CD4-positive, alpha-beta T cell treated with Interleukin-4 for 4 hours (primary cell): ENCODE measurements at regions not wholly inside any gene's neighbourhood (a gene's known extent, or its start where the extent isn't known, plus 50 kb on each side); places are given as distances from the start of the nearest gene placed in this dataset.

ENCODE experiments used
- DNase-seq: peaks from one replicate; pipeline ENCODE4 v3.0.0-alpha.2; 2020

- no peak for DNase-seq
Measured at GRCh38 chr10:128723631-128724205, 597.5 kb upstream of the MKI67 start.

GRCh38 chr10:128725531-128725930 lies 599.3 kb upstream of the MKI67 start:
- no peak for DNase-seq

DNA sequence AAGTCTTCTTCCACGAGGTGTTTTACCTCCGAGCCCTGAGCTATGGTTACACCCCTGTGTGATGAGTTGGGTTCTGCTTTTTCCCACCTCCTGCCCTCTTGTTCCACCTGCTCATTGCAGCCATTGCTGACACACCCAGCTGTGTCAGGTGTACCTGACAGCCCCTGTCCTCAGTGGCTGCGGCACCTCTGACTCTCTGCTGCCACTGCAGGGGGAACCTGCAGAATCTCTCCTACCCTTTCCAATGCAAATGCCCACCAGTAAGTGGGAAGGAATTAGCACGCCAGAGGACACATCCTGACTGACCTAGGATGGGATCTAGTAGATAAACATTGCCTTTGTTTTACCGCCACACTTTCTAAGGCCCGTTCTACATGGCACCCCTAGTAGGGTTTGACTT lies 600.9 kb upstream of the MKI67 start:
- no peak for DNase-seq

DNA sequence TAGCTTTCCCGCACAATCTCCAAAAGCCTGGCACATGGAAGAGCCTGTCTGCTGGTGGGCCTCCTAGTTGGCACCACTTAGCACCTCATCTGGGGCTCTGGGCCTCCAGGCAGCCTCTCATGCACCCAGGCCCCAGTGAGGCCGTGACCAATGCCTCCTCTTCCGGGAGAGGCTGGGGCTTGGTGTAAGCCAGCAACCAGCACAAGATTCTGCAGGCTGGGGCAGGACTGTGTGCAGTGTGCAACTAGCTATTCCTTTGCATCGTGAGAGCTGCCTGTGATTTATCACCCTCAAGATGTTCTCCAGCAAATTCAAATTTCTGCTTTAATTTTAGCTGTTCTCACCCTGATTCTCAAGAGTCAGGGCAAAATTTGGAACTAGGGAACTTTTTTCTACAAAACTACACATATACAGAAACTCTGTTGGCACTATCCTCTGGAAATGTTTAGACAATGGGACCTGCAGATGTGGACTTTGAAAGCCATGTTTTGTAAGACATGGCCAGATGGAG lies 603.7 kb upstream of the MKI67 start:
- DNase-seq: no peak

DNA sequence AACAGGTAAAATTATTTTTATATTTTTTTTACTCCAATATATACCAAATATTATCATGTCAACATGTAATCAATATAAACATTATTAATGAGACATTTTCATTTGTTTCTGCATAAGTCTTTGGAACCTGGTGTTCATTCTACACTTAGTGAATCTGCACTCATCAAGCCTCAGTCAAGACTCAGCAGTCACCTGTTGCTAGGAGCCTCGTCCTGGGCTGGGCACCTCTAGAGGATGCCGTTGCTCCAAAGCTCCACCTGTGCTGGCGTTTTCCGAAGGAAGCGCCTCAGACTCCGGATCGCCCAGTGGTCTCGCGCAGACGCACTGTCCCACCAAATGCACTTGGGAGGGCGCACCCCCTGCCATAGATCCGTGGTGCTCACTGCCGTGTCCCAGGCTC lies 604.7 kb upstream of the MKI67 start:
- DNase-seq: no peak

GRCh38 chr10:128734161-128734560 lies 607.9 kb upstream of the MKI67 start:
- no peak for DNase-seq

DNA sequence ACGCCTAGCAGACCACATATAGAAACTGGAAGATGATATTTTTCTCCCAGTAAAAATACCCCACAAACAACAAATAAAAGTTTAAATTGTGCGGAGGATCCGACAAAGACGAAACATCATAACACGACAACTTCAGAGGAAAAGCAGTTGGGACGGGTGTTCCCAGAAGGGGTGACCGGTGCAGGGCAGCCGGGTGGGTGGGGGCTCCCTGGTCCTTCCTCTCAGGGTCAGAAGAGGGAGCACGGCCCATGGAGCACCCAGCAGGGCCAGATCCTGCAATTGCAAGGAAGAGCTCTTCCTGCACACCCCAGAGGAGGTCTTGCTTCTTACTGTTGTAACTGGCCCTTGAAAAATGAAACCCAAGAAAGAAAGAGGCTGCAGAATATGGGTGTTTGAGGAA lies 608.5 kb upstream of the MKI67 start:
- no peak for DNase-seq

GRCh38 chr10:128735996-128736395 lies 609.8 kb upstream of the MKI67 start:
- no peak for DNase-seq

GRCh38 chr10:128738386-128738915 lies 612.2 kb upstream of the MKI67 start:
- no peak for DNase-seq

DNA sequence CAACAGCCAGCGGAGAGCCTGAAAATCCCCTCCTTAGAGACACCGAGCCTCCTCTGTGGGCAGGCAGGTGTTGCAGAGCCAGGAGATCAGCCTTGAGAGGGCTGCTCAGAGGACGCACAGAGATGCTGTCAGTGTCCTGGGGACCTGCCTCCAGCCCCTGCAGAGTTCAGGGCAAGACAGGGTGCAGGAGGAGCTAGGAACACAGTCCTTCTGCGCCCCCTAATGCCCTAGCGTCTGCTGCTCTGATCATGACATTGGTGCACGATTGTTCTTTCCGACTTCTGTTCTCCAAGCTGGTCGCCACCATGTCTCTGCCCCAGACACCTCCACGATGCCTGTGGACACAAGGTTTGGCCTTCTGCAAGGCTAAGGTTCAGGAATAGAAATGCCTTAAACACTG lies 613.7 kb upstream of the MKI67 start:
- DNase-seq: no peak

GRCh38 chr10:128741180-128741579 lies 615.0 kb upstream of the MKI67 start:
- no peak for DNase-seq

GRCh38 chr10:128741680-128742079 lies 615.5 kb upstream of the MKI67 start:
- no peak for DNase-seq

DNA sequence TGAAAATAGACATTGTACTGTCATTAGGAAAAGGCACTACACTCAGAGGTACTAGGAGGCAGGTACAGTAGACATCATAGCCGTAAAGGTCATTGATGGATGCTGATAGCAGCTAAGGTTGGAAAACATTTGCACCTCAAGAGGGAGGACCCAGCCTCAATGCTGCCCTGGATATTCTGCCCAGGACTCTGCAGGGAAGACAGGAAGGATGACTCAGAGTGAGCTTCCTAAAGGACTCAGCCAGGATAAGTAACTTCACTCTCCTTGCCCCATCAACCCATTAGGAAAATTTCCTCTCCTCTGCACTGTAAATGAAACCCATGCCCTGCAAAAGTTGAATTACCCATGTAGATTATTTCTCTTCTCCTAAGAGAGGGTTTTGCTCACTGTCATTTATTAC lies 617.9 kb upstream of the MKI67 start:
- DNase-seq: no peak

- no peak for DNase-seq
Measured at GRCh38 chr10:128744811-128745305, 618.6 kb upstream of the MKI67 start.

DNA sequence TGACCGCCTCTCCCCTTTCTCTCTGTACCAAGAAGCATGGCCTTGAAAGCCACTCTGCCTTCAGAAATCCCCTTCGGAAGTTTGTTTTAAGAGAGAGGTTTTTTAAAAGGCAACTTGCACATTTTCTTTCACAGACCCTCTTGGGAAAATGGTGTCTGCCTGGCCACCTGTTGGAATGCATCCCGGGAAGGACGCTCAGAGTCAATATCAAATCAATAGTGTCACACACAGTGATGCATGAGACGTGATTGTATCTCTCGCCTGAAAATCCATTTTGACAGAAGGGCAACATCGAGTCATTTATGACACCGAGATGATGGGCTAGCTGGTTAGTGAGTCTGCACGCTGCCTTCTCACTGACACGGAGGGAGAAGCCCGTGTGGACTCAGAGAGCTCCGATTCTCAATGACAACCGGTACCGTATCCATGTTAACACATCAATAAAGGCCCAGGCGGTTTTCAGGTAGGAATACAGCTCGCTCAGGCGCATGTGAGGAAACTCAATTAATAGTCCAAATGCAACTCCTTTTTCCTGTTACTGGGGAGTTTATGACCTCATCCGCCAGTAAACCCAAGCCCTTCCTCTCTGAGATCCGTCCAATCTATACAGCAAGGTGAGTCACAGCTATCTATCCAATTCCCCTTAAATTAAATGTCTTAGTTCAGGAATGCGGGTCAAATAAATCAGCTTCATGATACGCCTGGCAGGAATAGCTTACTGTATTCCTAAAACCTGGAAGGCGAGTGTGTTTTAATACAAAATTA lies 621.5 kb upstream of the MKI67 start:
- no peak for DNase-seq

GRCh38 chr10:128751284-128751683 lies 625.1 kb upstream of the MKI67 start:
- no peak for DNase-seq

DNA sequence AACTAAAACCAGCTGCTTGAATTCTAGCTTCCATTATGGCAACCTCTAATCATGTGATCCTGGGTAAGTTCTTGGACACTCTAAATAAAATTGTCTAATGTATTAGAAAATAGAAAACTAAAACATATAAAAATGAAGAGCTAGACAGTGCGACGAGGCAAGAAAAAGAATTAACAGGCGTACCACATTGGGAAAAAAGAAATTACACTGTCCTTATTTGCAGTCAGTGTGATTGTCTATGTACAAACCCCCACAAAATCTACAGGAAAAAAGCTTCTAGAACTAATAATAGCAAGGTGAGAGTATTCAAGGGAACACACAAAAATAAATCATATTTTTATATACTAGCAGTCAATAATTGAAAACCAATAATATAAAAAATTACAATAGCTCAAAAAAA lies 625.6 kb upstream of the MKI67 start:
- DNase-seq: no peak

- DNase-seq: no peak
Measured at GRCh38 chr10:128759174-128759573, 633.0 kb upstream of the MKI67 start.

- DNase-seq: no peak
Measured at GRCh38 chr10:128763588-128763987, 637.4 kb upstream of the MKI67 start.

- DNase-seq: no peak
Measured at GRCh38 chr10:128764190-128764589, 638.0 kb upstream of the MKI67 start.

DNA sequence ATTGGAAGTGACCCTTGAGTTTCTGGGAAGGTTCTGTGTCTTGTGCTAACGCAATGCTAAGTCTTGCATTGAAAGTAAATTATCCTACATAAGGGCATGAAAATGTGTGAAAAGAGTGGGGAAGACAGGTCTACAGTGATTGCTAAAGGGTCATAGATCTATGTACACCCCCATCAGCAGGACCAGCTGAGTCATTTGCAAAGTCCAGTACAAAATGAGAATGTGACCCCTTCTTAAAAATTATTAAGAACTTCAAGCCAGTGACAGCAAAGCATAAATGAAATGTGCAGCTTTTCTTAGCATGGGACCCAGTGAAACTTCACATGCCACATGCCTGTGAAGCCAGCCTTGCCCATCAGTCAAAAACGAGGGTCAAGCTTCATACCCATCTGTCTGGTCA lies 640.7 kb upstream of the MKI67 start:
- no peak for DNase-seq

GRCh38 chr10:128774979-128775378 lies 648.8 kb upstream of the MKI67 start:
- DNase-seq: no peak

DNA sequence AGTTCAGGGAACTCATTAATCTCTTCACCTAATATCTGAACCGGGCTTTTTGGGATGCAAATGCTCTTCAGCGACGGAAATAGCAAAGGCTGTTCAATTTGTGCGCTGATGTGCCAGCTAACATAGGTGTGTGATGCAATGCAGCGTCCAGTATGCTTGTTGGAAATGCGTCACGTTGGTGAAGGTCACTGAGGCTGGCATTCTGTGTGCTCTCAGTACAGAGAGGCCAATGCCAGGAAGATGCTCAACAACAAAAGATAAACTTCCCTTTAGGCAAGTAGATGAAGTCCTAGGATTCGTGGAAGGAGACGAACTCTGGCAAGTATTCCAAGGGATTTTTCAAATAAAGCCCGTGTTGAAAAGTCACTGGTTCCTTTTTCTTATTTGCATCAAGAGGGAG lies 649.5 kb upstream of the MKI67 start:
- DNase-seq: no peak

DNA sequence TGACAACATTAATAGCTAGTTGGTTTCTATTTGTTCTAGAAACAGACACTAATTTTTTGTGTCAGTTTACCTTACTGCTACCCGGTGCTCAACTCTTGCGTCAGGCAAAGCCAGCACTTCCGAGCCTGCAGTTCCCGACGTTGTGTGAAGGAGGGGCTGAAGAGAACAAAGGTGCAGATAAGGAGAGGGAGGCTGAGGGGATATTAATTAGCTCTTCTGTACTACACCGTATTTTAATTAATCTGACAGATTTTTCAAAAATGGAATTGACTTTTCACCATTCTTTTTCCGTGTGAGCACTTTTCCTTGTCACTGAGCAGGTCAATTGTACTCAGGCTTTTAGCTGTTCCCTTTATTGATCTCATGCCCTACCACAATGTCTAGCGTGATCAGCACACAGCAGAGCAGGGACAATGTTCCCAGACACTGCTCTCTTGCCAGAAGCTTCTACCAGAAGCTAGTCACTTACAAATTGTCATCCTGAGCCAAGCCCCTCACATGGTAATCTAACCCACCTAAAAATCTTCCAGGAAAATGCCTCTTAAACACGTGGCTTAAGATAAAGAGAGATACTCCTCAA lies 650.5 kb upstream of the MKI67 start:
- no peak for DNase-seq
